22Rv1 (cell line): ENCODE measurements at regions not wholly inside any gene's neighbourhood (a gene's known extent, or its start where the extent isn't known, plus 50 kb on each side); places are given as distances from the start of the nearest gene placed in this dataset.
"Not testable (repeated sequence)": the region's sequence is repeated elsewhere in the genome, so short reads cannot be mapped to it uniquely, and the experiment has no call there.

Source experiments
- H3K27ac ChIP-seq: fragments of 450-650 bp; 2 replicates; pipeline ENCODE4 v1.5.1; 2017
- CTCF ChIP-seq: fragments of 450-650 bp; IDR thresholded peaks from 2 replicates; pipeline ENCODE4 v1.5.1; 2017; ENCODE audit warnings: mild to moderate bottlenecking
- ZFX ChIP-seq: fragments of 450-650 bp; IDR thresholded peaks from 2 replicates; pipeline ENCODE4 v1.6.1; 2017; ENCODE audit warnings: antibody characterized with exemption, borderline replicate concordance

- no peak overlapping the region for H3K27ac ChIP-seq
- no peak for TF ChIP-seq ZFX
- no peak for TF ChIP-seq CTCF
These were observed 208.5 kb upstream of the RPL34 start for GRCh38 chr4:108411836-108412235.

- H3K27ac ChIP-seq = not testable (repeated sequence)
These were observed 210.7 kb upstream of the RPL34 start for GRCh38 chr4:108409691-108410090.

- TF ChIP-seq ZFX (no peak), CTCF (no peak)
- no peak overlapping the region for H3K27ac ChIP-seq
These were observed 214.8 kb upstream of the RPL34 start for GRCh38 chr4:108405586-108405985.

GRCh38 chr4:108400309-108400708 lies 220.1 kb upstream of the RPL34 start:
- TF ChIP-seq ZFX = no peak
- no peak for TF ChIP-seq CTCF
- H3K27ac ChIP-seq = no peak overlapping the region

GRCh38 chr4:108399610-108400265 lies 220.6 kb upstream of the RPL34 start:
- no peak for TF ChIP-seq CTCF
- TF ChIP-seq ZFX = no peak
- no peak overlapping the region for H3K27ac ChIP-seq

- TF ChIP-seq CTCF (no peak), ZFX (no peak)
- H3K27ac ChIP-seq = no peak overlapping the region
These were observed 221.5 kb upstream of the RPL34 start for GRCh38 chr4:108398836-108399235.

- no peak overlapping the region for H3K27ac ChIP-seq
- TF ChIP-seq CTCF (no peak), ZFX (no peak)
These were observed 222.1 kb upstream of the RPL34 start for GRCh38 chr4:108398316-108398715.

- no peak overlapping the region for H3K27ac ChIP-seq
- TF ChIP-seq CTCF (no peak), ZFX (no peak)
These were observed 222.5 kb upstream of the RPL34 start for GRCh38 chr4:108397850-108398249.
